ENCODE measurements at regions not wholly inside any gene's neighbourhood (a gene's known extent, or its start where the extent isn't known, plus 50 kb on each side); places are given as distances from the start of the nearest gene placed in this dataset.

- no peak overlapping the region for H3K27ac ChIP-seq (replicated peaks)
- no peaks in the 10 kb centered on the region for H3K27me3 ChIP-seq (ENCODE audit: low read depth)
- H3K4me3 ChIP-seq: no peak overlapping the region
- no peaks in the 10 kb centered on the region for H3K36me3 ChIP-seq
- no peak for TF ChIP-seq CTCF (IDR thresholded peaks at IDR 0.05; ENCODE audit: borderline replicate concordance)
- intact Hi-C loops (cut with micrococcal nuclease): no loop called here
- DNase-seq: no peak
- H3K4me1 ChIP-seq: peaks cover 34% of the 10 kb centered on the region
- no peaks in the 10 kb centered on the region for H3K9me3 ChIP-seq (replicated peaks)
Measured at GRCh38 chr2:12205086-12205485, 458.7 kb downstream of the LPIN1 start.

- H3K27me3 ChIP-seq (ENCODE audit: low read depth): no peaks in the 10 kb centered on the region
- H3K36me3 ChIP-seq: no peaks in the 10 kb centered on the region
- H3K4me3 ChIP-seq: no peak overlapping the region
- no peak for TF ChIP-seq CTCF (IDR thresholded peaks at IDR 0.05; ENCODE audit: borderline replicate concordance)
- H3K9me3 ChIP-seq (replicated peaks): no peaks in the 10 kb centered on the region
- no peak for DNase-seq
- intact Hi-C loops (cut with micrococcal nuclease): no loop called here
- peaks cover 13% of the 10 kb centered on the region for H3K4me1 ChIP-seq
- no peak overlapping the region for H3K27ac ChIP-seq (replicated peaks)
Measured at GRCh38 chr2:12207491-12207890, 461.1 kb downstream of the LPIN1 start.

- Histone ChIP-seq H3K27me3 (ENCODE audit: low read depth) (no peaks in the 10 kb centered on the region), H3K4me1 (peaks cover 3% of the 10 kb centered on the region), H3K4me3 (no peak overlapping the region), H3K27ac (replicated peaks) (no peak overlapping the region), H3K36me3 (no peaks in the 10 kb centered on the region), H3K9me3 (replicated peaks) (no peaks in the 10 kb centered on the region)
- no peak for TF ChIP-seq CTCF (IDR thresholded peaks at IDR 0.05; ENCODE audit: borderline replicate concordance)
- intact Hi-C loops (cut with micrococcal nuclease): no loop called here
- DNase-seq: no peak
Measured at GRCh38 chr2:12210016-12210933, 463.8 kb downstream of the LPIN1 start.

- TF ChIP-seq CTCF (IDR thresholded peaks at IDR 0.05; ENCODE audit: borderline replicate concordance): no peak
- Histone ChIP-seq H3K36me3 (no peaks in the 10 kb centered on the region), H3K4me1 (peaks cover 3% of the 10 kb centered on the region), H3K27ac (replicated peaks) (no peak overlapping the region), H3K9me3 (replicated peaks) (no peaks in the 10 kb centered on the region), H3K4me3 (no peak overlapping the region), H3K27me3 (ENCODE audit: low read depth) (no peaks in the 10 kb centered on the region)
- intact Hi-C loops (cut with micrococcal nuclease): no loop called here
- no peak for DNase-seq
Measured at GRCh38 chr2:12211326-12212175, 465.1 kb downstream of the LPIN1 start.

- H3K27ac ChIP-seq (replicated peaks): no peak overlapping the region
- intact Hi-C loops (cut with micrococcal nuclease): no loop called here
- no peaks in the 10 kb centered on the region for H3K9me3 ChIP-seq (replicated peaks)
- DNase-seq: no peak
- no peaks in the 10 kb centered on the region for H3K27me3 ChIP-seq (ENCODE audit: low read depth)
- peaks cover 15% of the 10 kb centered on the region for H3K4me1 ChIP-seq
- H3K36me3 ChIP-seq: no peaks in the 10 kb centered on the region
- TF ChIP-seq CTCF (IDR thresholded peaks at IDR 0.05; ENCODE audit: borderline replicate concordance): no peak
- no peak overlapping the region for H3K4me3 ChIP-seq
Measured at GRCh38 chr2:12212841-12213597, 466.6 kb downstream of the LPIN1 start.

Measured in left ventricle myocardium inferior (tissue), 1 donor.